ENCODE measurements at regions not wholly inside any gene's neighbourhood (a gene's known extent, or its start where the extent isn't known, plus 50 kb on each side); places are given as distances from the start of the nearest gene placed in this dataset.

DNA sequence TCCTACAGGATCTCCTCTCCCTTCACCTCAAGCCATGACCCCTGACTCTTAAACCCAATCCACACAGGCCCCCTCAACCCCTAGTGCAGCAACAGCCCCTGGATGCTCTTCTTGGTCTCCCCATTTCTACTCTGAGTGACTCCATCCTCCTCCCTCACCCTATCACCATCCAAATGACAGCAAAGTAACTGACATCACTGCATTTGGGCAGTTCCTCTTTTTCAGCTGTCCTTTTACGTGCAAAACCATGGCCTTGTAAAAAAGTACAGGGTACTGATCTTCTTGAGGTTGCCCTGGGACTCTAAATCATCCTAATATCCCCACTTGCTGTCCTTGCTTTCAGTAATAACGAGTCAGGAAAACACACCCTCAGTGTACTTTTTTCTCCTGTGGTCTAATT lies 454.9 kb downstream of the ADRA2A start:
- Histone ChIP-seq H4K5ac (ENCODE audit: insufficient read length, low read depth, low read length) (no peak overlapping the region), H4K20me1 (replicated peaks in 1 of 2; ENCODE audit: control insufficient read depth in 1 of 2, insufficient read depth in 2 of 2, low read length in 2 of 2) (no peaks in the 10 kb centered on the region), H3K56ac (replicated peaks; ENCODE audit: insufficient read length, low read depth, low read length) (no peak overlapping the region), H3K79me2 (ENCODE audit: control insufficient read depth in 1 of 2, insufficient read depth in 2 of 2, low read length in 2 of 2) (no peaks in the 10 kb centered on the region), H3K23ac (ENCODE audit: insufficient read length) (no peak overlapping the region), H3K18ac (ENCODE audit: extremely low read depth, low read length) (no peak overlapping the region), H3K4me3 (ENCODE audit: extremely low read depth in 1 of 4, insufficient read depth in 2 of 4, low read depth in 3 of 4, low read length in 4 of 4) (no peak overlapping the region), H3K36me3 (ENCODE audit: control insufficient read depth in 2 of 4, insufficient read depth in 4 of 4, low read length in 3 of 4) (no peaks in the 10 kb centered on the region), H3K79me1 (ENCODE audit: low read depth, low read length) (no peaks in the 10 kb centered on the region), H2AK5ac (ENCODE audit: low read depth, low read length) (no peak overlapping the region), H2BK12ac (ENCODE audit: low read depth, low read length) (no peak overlapping the region), H3K23me2 (ENCODE audit: low read depth, low read length) (no peaks in the 10 kb centered on the region), H3K4me2 (ENCODE audit: insufficient read depth in 1 of 2, low read depth in 2 of 2, low read length in 2 of 2) (no peak overlapping the region), H2BK5ac (ENCODE audit: low read depth, low read length) (no peak overlapping the region), H4K8ac (ENCODE audit: extremely low read depth, insufficient read depth, low read length) (no peak overlapping the region), H3K27me3 (replicated peaks in 1 of 4; ENCODE audit: control insufficient read depth in 3 of 4, extremely low read depth in 1 of 4, insufficient read depth in 3 of 4, low read length in 3 of 4) (no peaks in the 10 kb centered on the region), H3K27ac (ENCODE audit: low read depth, low read length) (no peak overlapping the region), H3K9ac (replicated peaks in 1 of 4; ENCODE audit: extremely low read depth in 1 of 4, low read depth in 3 of 4, low read length in 3 of 4) (no peak overlapping the region), H2BK120ac (replicated peaks; ENCODE audit: low read depth, low read length) (no peak overlapping the region), H3K4ac (replicated peaks; ENCODE audit: insufficient read length, low read depth, low read length) (no peak overlapping the region), H3K14ac (ENCODE audit: insufficient read length) (no peak overlapping the region), H3K4me1 (replicated peaks in 1 of 4; ENCODE audit: control insufficient read depth in 3 of 4, insufficient read depth in 4 of 4, low read length in 3 of 4) (no peaks in the 10 kb centered on the region), H2BK15ac (ENCODE audit: low read length) (no peak overlapping the region), H2AFZ (ENCODE audit: low read length) (no peak overlapping the region), H4K91ac (replicated peaks; ENCODE audit: insufficient read length, low read length) (no peak overlapping the region), H2BK20ac (ENCODE audit: low read length) (no peak overlapping the region), H3K9me3 (ENCODE audit: insufficient read depth in 2 of 2, low read depth in 1 of 2, low read length in 1 of 2) (no peaks in the 10 kb centered on the region)
- DNase-seq (ENCODE audit: low read depth in 1 of 2, low spot score in 2 of 2) (no peak), FAIRE-seq (no peak)
- WGBS, 2 experiments (ENCODE audit: extremely low coverage in 1 of 2, insufficient coverage in 1 of 2, insufficient read length in 1 of 2, insufficient replicate concordance in 2 of 2, low coverage in 1 of 2, low lambda C conversion rate in 2 of 2, missing lambda C conversion rate in 1 of 2), result 81% methylated on average over 2 of the region's 2 CpGs; no CpG with 5 or more reads in 1 of the 2 experiments
- CTCF ChIA-PET (ENCODE audit: partially characterized antibody), result interaction anchor here (0.8 kb wide), 1 partner anchor 17 kb away, joined by 3 read pairs; no protein-coding TSS in a partner anchor
- POLR2A ChIA-PET (ENCODE audit: partially characterized antibody), result no interaction called here
- TF ChIP-seq POLR2AphosphoS5 (IDR thresholded peaks at IDR 0.05; ENCODE audit: low read depth, low read length) (no peak), SAP30 (IDR thresholded peaks at IDR 0.05; ENCODE audit: insufficient read depth, insufficient replicate concordance, low read length) (no peak), SP1 (IDR thresholded peaks at IDR 0.05; ENCODE audit: low read depth, low read length) (no peak), EP300 (IDR thresholded peaks at IDR 0.05; ENCODE audit: borderline replicate concordance in 1 of 2, low read depth in 2 of 2, low read length in 2 of 2) (no peak), CEBPB (IDR thresholded peaks at IDR 0.05; ENCODE audit: low read depth, low read length) (no peak), MAFK (IDR thresholded peaks at IDR 0.05; ENCODE audit: low read depth, low read length) (no peak), EGR1 (IDR thresholded peaks at IDR 0.05; ENCODE audit: borderline replicate concordance, low read depth, low read length) (no peak), GTF2F1 (IDR thresholded peaks at IDR 0.05; ENCODE audit: borderline replicate concordance, low read depth, low read length) (no peak), CHD2 (IDR thresholded peaks at IDR 0.05; ENCODE audit: low read length) (no peak), BCL11A (IDR thresholded peaks at IDR 0.05; ENCODE audit: low read depth in 2 of 2, low read length in 2 of 2) (no peak), POLR2A (IDR thresholded peaks at IDR 0.05; ENCODE audit: control extremely low read depth in 1 of 2, low read depth in 2 of 2, low read length in 2 of 2) (no peak), JUND (IDR thresholded peaks at IDR 0.05; ENCODE audit: low read length) (no peak), BRCA1 (IDR thresholded peaks at IDR 0.05; ENCODE audit: low read depth, low read length) (no peak)
- TF ChIP-seq, protein P1, sequence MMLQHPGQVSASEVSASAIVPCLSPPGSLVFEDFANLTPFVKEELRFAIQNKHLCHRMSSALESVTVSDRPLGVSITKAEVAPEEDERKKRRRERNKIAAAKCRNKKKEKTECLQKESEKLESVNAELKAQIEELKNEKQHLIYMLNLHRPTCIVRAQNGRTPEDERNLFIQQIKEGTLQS (IDR thresholded peaks at IDR 0.05; ENCODE audit: insufficient read depth, low read depth, low read length), result no peak
- TF ChIP-seq, protein P2, sequence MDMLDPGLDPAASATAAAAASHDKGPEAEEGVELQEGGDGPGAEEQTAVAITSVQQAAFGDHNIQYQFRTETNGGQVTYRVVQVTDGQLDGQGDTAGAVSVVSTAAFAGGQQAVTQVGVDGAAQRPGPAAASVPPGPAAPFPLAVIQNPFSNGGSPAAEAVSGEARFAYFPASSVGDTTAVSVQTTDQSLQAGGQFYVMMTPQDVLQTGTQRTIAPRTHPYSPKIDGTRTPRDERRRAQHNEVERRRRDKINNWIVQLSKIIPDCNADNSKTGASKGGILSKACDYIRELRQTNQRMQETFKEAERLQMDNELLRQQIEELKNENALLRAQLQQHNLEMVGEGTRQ (IDR thresholded peaks at IDR 0.05; ENCODE audit: low read length), result no peak

Data from H1 (cell line).